DOHH2 (cell line): ENCODE measurements at regions not wholly inside any gene's neighbourhood (a gene's known extent, or its start where the extent isn't known, plus 50 kb on each side); places are given as distances from the start of the nearest gene placed in this dataset.

Experiments used
- H3F3A ChIP-seq: fragments of 200-600 bp; sonication (generic), shearing (Covaris generic); 2 replicates; pipeline ENCODE4 v1.6.0; 2016; ENCODE audit warnings: antibody characterized with exemption, mild to moderate bottlenecking; ENCODE audit not compliant: control insufficient read depth, insufficient read depth
- H3K27ac ChIP-seq: fragments of 200-600 bp; sonication (generic); 2 replicates; pipeline ENCODE4 v1.5.1; 2014; ENCODE audit warnings: low read depth, mild to moderate bottlenecking, low read length, moderate library complexity
- H3K27me3 ChIP-seq: fragments of 200-600 bp; sonication (generic); 2 replicates; pipeline ENCODE4 v1.6.1; 2014; ENCODE audit warnings: mild to moderate bottlenecking, low read length, mixed read lengths; ENCODE audit not compliant: control insufficient read depth
- H3K36me3 ChIP-seq: fragments of 200-600 bp; sonication (generic); 2 replicates; pipeline ENCODE4 v1.6.1; 2014; ENCODE audit warnings: mild to moderate bottlenecking, low read length, moderate library complexity, mixed read lengths; ENCODE audit not compliant: control insufficient read depth
- H3K4me1 ChIP-seq: fragments of 200-600 bp; sonication (generic); 2 replicates; pipeline ENCODE4 v1.6.1; 2014; ENCODE audit warnings: mild to moderate bottlenecking, low read length, mixed read lengths; ENCODE audit not compliant: control insufficient read depth
- H3K4me2 ChIP-seq: fragments of 200-600 bp; sonication (generic); 2 replicates; pipeline ENCODE4 v1.6.0; 2014; ENCODE audit warnings: mild to moderate bottlenecking, low read length, moderate library complexity
- H3K4me3 ChIP-seq: fragments of 200-600 bp; sonication (generic); 2 replicates; pipeline ENCODE4 v1.5.1; 2014; ENCODE audit warnings: mild to moderate bottlenecking, low read length, mixed read lengths
- H3K79me2 ChIP-seq: fragments of 200-600 bp; sonication (generic); 2 replicates; pipeline ENCODE4 v1.6.1; 2014; ENCODE audit warnings: mild to moderate bottlenecking, low read length, mixed read lengths; ENCODE audit not compliant: control insufficient read depth
- H3K9me2 ChIP-seq: fragments of 200-600 bp; sonication (generic); replicated peaks from 2 replicates; pipeline ENCODE4 v1.6.1; 2014; ENCODE audit warnings: mild to moderate bottlenecking, low read length, mixed read lengths; ENCODE audit not compliant: control insufficient read depth
- H3K9me3 ChIP-seq: fragments of 200-600 bp; sonication (generic); 2 replicates; pipeline ENCODE4 v1.6.1; 2014; ENCODE audit warnings: antibody characterized with exemption, low read length, mixed read lengths; ENCODE audit not compliant: control insufficient read depth, insufficient read depth
- H4K20me1 ChIP-seq: fragments of 200-600 bp; sonication (generic); 2 replicates; pipeline ENCODE4 v1.6.0; 2014; ENCODE audit warnings: low read depth, mild to moderate bottlenecking, antibody characterized with exemption, low read length, moderate library complexity; ENCODE audit not compliant: control insufficient read depth, insufficient read depth
- CTCF ChIP-seq: fragments of 200-600 bp; sonication (generic); IDR thresholded peaks from one replicate; pipeline ENCODE4 v1.5.1; 2014; ENCODE audit warnings: antibody characterized with exemption, mild to moderate bottlenecking, low read depth, low read length; ENCODE audit not compliant: poor library complexity, severe bottlenecking
- EZH2phosphoT487 ChIP-seq: fragments of 200-600 bp; sonication (generic); IDR thresholded peaks from 2 replicates; pipeline ENCODE4 v1.6.1; 2017; ENCODE audit warnings: borderline replicate concordance, mild to moderate bottlenecking, antibody characterized with exemption, low read length, moderate library complexity, mixed read lengths

- no peak for TF ChIP-seq EZH2phosphoT487
- Histone ChIP-seq H3K4me2 (no peak overlapping the region), H3K9me3 (no peaks in the 10 kb centered on the region), H4K20me1 (no peaks in the 10 kb centered on the region), H3K4me1 (no peaks in the 10 kb centered on the region), H3K9me2 (no peaks in the 10 kb centered on the region), H3K4me3 (no peak overlapping the region), H3K27me3 (no peaks in the 10 kb centered on the region), H3K36me3 (no peaks in the 10 kb centered on the region), H3K79me2 (no peaks in the 10 kb centered on the region), H3K27ac (no peak overlapping the region), H3F3A (no peaks in the 10 kb centered on the region)
Measured at GRCh38 chr1:55826381-55827080, 611.4 kb upstream of the USP24 start.

- H3K4me2 ChIP-seq = no peak overlapping the region
- H4K20me1 ChIP-seq = no peaks in the 10 kb centered on the region
- TF ChIP-seq CTCF (no peak), EZH2phosphoT487 (no peak)
- no peak overlapping the region for H3K4me3 ChIP-seq
- H3K9me2 ChIP-seq = no peaks in the 10 kb centered on the region
- no peaks in the 10 kb centered on the region for H3K79me2 ChIP-seq
- no peaks in the 10 kb centered on the region for H3K4me1 ChIP-seq
- H3F3A ChIP-seq = no peaks in the 10 kb centered on the region
- no peaks in the 10 kb centered on the region for H3K9me3 ChIP-seq
- no peaks in the 10 kb centered on the region for H3K36me3 ChIP-seq
- H3K27me3 ChIP-seq = no peaks in the 10 kb centered on the region
- no peak overlapping the region for H3K27ac ChIP-seq
Measured at GRCh38 chr1:55825461-55825860, 610.3 kb upstream of the USP24 start.

- Histone ChIP-seq H3K9me3 (no peaks in the 10 kb centered on the region), H4K20me1 (no peaks in the 10 kb centered on the region), H3K9me2 (no peaks in the 10 kb centered on the region), H3K4me1 (no peaks in the 10 kb centered on the region), H3F3A (no peaks in the 10 kb centered on the region), H3K4me3 (no peak overlapping the region), H3K27me3 (no peaks in the 10 kb centered on the region), H3K79me2 (no peaks in the 10 kb centered on the region), H3K4me2 (no peak overlapping the region), H3K36me3 (no peaks in the 10 kb centered on the region), H3K27ac (no peak overlapping the region)
- TF ChIP-seq CTCF = no peak
- TF ChIP-seq EZH2phosphoT487 = no peak
Measured at GRCh38 chr1:55824251-55824640, 609.1 kb upstream of the USP24 start.

- H3K79me2 ChIP-seq = no peaks in the 10 kb centered on the region
- no peak for TF ChIP-seq CTCF
- TF ChIP-seq EZH2phosphoT487 = no peak
- no peaks in the 10 kb centered on the region for H3K4me1 ChIP-seq
- H3K9me2 ChIP-seq = no peaks in the 10 kb centered on the region
- no peak overlapping the region for H3K4me3 ChIP-seq
- H4K20me1 ChIP-seq = no peaks in the 10 kb centered on the region
- no peak overlapping the region for H3K27ac ChIP-seq
- no peak overlapping the region for H3K4me2 ChIP-seq
- no peaks in the 10 kb centered on the region for H3K9me3 ChIP-seq
- H3F3A ChIP-seq = no peaks in the 10 kb centered on the region
- H3K27me3 ChIP-seq = no peaks in the 10 kb centered on the region
- no peaks in the 10 kb centered on the region for H3K36me3 ChIP-seq
Measured at GRCh38 chr1:55823541-55824250, 608.5 kb upstream of the USP24 start.
